DMS 273 (cell line): ENCODE measurements at regions not wholly inside any gene's neighbourhood (a gene's known extent, or its start where the extent isn't known, plus 50 kb on each side); places are given as distances from the start of the nearest gene placed in this dataset.

Experiments used
- DNase-seq: peaks from one replicate; lab custom pipeline; 2025; ENCODE audit not compliant: unreplicated experiment; lab: John Stamatoyannopoulos, UW

DNA sequence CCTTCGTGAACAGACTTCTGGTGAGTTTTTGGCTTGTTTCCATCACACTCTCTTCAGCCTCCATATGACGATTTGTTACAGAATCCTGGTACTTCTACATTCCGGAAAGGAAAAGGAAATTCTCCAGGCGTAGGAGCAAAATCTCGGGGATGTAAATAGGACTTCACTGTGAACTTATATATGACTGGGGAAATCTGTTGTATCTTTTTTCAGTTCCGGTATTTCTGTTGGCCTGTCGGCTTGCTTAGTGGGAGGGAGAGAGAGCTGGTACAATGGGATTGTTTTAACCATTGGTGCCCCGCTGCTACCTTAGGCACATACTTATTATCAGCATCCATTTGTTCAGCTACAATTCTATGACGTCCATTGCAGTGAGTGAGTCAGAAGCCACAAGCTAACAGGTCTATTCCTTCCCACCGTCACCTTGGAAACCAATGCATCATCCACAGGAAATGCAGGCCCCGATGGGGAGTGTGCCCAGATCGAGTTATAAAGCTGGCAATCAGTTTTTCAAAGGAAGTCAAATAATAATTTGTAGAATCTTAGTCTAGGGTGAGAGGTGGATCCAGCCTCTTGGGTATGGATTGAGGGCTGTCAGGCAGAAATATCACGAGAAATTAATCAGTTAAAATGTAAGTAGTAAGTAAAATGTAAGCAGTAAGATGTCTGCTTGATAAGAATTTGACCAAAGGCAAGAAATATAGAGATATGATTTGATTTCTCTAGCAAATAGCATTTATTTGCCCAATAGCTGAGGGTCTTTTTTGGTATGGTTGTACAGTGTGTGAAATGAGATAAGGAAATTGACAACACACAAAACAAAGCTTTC is 92.0 kb upstream of the MKLN1 start:
- peak; percentile 25 for DNase-seq

DNA sequence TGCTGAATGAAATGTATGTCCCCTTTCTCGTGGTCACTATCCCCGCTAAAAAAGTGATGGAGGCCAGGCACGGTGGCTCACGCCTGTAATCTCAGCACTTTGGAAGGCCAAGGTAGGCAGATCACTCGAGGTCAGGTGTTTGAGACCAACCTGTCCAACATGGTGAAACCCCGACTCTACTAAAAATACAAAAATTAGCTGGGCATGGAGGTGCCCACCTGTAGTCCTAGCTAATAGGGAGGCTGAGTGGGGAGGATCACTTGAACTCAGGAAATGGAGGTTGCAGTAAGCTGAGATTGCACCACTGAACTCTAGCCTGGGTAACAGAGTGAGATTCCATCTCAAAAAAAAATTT is 91.4 kb upstream of the MKLN1 start:
- DNase-seq = no peak

DNA sequence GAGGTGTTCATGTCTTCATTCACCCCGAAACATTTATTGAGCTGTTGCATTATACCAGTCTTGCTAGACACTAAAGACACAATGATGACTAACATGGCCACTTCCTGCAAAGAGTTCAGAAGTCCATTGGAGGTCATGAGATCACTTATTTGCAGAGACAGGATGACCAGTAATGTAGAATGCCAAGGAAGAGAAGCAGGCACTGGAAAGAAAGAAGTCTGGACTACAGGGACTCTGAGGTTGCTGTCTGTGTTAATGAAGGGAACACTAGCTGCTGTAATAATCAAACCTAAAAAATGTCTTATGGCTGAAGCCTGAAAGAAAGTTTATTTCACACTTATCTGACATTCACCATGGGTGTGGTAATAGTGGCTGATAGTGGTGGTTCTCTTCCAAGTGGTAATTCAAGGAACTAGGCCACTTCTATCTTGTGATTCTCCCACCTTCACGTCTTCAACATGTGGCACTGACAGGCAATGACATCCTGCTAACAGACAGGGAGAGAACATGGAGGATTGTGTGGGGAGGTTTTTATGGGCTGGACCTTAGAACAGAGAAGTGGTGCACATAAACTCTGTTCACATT is 89.2 kb upstream of the MKLN1 start:
- no peak for DNase-seq

DNA sequence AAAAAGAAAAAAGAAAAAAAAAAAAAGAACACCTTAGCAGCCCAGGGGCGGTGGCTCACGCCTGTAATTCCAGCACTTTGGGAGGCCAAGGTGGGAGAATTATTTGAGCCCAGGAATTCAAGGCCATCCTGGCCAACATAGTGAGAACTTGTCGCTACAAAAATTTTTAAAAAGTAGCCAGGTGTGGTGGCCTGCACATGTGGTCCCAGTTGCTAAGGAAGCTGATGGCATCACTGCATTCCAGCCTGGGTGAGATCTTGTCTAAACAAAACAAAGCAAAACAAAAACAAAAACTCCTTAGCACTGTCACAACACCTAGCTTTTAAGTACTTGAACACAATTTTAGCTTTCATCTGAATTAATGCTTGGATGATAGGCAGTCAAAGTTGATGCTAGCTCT is 86.3 kb upstream of the MKLN1 start:
- DNase-seq = no peak

DNA sequence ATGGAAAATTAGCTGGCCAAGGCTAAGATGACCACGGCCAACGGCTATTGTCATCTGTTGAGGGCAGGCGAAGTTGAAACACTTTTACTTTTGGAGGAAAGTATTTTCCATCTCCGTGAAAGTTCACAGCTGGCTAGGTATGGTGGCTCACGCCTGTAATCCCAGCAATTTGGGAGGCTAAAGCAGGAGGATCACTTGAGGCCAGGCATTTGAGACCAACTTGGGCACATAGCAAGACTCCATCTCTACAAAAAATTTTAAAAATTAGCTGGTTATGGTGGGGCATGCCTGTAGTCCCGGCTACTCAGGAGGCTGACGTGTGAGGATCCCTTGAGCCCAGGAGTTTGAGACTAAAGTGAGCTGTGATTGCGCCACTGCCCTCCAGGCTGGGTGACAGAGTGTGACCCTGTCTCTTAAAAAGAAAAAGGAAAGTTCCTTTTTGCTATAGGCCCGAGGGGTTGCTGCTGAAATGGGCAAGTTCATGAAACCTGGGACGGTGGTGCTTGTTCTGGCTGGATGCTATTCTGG is 85.5 kb upstream of the MKLN1 start:
- no peak for DNase-seq

DNA sequence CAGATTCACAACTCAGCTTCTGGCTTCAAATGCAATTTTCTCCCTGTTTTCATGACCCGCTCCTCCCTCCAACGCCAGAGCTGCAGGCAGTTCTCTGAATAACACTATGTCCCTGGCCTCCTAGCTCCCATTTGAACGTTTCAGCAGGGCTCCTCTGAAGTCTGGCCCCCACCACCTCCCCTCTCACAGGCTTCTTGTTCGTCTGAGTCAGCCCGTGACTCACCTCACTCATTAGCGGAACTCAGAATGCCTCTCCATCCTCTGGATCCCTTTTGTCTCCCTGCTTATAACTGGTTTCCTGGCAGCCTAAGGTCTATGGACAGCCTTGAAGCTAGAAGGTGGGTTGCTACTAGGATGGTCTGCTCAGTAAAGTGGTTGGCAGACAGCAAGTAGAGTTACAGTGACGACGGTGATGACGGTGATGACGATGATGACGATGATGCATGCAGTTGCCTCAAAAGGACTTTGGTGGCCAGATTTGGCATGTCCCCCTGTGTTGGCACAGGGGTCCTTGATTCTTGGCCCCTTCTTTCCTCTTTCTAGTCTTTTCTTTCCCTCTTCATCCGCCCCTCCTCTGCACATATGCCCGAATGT is 83.3 kb upstream of the MKLN1 start:
- DNase-seq = no peak

DNA sequence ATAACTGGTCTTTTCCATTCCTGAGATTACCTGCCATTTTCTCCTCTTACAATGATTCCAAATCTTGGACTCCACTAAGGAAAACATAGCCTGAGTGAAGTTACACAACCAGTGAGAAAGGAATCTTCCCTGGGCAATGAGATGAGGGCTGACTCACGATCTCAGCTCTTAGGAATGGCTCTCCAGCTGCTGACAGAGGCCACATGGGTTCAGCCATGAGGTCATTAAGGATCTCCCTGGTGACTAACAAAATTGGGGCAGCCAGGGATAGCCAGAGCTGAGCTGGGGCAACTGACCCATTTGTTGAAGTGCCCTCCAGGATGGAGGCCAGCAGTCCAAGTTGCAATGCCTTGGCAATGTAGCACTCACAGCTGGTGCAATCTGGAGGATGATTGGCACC is 78.7 kb upstream of the MKLN1 start:
- peak; percentile 24 for DNase-seq

DNA sequence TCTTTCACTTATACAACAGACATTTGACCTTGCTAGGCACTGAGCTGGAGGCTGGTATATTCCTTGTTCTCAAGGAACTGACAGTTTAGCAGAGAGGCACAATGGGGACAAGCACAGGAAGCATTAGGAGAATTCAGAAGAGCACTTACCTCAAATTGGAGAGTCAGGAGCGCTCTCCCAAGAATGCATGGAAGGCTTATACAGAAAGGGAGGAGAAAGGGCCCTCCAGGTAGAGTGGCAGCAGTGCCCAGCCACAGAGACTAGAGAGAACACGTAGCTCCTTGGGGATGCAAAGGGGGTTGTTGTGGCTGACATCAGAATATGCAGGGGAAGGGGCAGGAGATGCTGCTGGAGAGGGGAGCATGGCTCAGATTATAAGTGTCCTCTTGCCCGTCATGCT is 78.2 kb upstream of the MKLN1 start:
- DNase-seq = no peak

DNA sequence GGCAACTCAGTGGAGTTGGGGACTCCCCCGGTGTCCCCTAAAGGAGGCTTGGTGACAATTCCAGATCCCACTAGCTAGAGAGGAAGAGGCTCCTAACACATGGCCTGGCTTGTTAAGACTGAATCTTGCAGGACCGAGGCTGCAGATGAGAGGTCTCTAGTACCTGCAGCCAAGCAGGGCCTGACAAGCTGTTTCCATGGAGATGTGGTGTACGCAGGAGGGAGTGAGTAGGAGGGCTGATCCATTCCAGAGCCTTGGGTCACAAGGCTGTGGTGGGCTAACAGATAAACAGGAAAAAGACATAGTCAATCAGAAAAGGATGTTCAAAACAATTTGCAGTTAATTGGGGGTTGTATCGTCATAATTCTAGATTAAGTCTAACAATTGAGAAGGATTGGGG is 77.3 kb upstream of the MKLN1 start:
- DNase-seq = no peak

DNA sequence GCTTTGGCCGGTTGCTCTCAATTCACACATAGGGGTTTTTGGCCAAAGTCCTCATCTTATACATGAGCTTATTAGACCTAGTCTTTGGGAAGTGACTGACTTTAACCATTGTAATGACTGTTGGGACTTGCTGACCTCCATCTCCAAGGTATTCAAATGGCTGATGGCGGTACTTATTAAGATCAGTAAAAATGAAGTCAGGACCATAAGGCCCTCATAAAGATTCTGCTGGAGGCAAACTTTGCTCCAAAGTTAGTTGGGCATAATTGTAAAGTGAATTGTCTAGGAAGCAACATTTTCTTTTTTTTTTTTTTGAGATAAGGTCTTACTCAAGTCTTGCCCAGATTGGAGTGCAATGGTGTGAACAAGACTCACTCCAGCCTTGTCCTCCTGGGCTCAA is 76.3 kb upstream of the MKLN1 start:
- no peak for DNase-seq

DNA sequence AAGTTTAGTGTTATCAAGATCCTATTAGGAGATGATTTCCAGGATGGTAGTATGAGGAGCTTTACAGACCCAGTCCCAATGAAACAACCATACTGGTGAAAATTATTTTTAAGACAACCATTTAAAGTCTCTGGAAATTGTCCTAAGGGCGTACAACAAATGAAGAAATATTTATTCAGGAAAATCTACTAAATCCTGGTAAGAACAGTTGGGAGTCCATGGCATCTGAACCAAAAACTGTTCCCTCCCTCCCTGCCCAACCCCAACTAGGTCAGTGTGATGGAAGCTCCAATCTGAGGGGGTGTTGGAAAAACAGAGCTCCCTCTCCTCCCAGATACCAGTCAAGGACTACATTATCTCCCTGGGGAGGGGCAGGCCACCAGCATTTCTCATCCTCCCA is 74.7 kb upstream of the MKLN1 start:
- no peak for DNase-seq

DNA sequence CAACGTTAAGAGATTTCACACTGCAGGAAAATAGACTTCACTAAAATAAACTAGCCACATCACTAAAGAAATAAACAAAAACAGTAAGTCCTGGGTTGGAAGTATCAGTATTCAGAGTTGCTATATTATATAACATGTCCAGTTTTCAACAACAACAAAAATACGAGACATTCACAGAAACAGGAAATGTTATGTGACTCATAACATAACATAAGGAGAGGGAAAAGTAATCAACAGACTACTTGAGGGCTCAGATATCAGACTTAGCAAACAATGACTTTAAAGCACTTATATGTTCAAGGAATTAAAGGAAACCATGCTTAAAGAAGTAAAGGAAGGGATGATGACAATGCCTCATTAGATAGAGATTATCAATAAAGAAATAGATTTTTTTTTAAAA is 73.5 kb upstream of the MKLN1 start:
- no peak for DNase-seq

DNA sequence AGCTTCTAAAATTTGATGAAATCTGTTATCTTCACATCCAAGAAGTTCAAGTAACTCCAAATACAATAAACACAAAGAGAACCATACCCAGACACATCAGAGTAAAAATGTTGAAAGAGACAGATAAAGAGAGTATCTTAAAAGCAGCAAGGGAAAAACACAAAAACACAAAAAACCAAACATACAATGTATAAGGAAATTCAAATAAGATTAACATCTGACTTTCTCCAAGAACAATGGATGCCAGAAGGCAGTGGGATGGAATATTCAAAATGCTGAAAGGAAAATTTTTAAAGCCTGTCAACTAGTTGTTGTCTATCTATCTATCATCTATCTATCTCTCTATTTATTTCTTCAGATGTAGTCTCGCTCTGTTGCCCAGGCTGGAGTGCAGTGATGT is 72.4 kb upstream of the MKLN1 start:
- peak; percentile 13 for DNase-seq

DNA sequence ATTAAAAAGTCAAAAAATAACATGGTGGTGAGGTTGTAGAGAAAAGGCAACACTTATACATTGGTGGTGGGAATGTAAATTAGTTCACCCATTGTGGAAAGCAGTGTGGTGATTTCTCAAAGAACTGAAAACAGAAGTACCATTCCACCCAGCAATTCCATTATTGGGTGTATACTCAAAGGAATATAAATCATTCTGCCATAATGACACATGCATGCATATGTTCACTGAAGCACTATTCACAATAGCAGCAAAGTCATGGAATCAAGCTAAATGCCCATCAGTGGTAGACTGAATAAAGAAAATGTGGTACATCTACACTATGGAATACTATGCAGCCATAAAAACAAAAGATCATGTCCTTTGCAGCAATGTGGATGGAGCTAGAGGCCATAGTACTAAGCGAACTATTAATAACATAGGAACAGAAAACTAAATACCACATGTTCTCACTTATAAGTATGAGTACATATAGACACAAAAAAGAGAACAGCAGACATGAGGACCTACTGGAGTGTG is 66.1 kb upstream of the MKLN1 start:
- no peak for DNase-seq

DNA sequence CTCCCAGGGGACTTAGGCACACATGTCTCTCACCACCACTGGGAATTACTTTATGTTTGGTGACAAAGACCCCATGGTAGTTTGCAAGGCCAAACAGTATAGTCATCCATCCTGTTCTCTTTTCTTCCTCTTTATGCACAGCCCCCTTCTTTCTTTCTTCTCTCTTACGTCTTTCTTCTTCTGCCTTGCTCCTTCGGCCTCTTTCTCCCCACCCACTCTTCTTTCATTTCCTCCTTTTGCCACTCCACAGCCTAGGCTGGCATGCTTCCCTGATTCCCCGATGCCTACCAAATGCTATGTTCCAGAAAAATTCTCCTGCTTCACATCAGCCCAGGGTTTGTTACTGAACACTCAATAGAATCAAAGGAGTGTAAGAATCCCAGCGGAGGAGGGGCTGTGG is 62.4 kb upstream of the MKLN1 start:
- no peak for DNase-seq

DNA sequence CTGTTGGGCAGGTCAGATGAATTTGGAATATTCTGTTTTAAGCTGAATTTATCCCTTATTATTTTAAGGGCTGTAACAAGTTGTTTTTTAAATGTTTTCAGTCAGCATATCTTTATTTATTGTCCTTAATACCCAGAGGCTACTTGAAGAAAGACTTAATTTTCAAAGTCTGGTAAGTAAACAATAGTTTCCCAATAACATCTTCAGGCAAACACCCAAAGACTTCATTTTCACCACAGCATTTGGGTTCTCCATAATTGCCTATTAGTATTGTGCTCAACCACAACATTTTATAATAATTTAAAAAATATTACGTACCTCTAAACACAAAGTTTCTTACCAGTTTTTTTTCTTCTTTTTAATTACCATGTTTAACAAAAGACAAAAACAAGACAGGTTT is 60.0 kb upstream of the MKLN1 start:
- DNase-seq = no peak

DNA sequence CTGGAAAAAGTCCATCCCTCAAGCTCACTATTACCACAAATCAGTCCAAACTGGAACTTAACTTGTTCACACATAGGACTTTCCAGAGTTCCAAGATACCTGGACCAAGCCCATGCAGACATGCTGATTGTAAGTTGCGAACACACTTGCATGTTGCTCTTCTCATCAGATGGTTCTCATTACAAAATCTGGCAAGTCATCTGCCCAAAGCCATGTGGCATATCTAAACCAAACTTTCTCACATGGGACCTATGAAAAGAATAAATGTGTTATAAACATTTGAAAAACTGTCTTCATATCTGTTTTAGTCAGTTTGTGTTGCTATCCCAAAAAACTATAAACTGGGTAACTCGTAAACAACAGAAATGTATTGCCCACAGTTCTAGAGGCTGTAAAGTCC is 58.8 kb upstream of the MKLN1 start:
- no peak for DNase-seq

DNA sequence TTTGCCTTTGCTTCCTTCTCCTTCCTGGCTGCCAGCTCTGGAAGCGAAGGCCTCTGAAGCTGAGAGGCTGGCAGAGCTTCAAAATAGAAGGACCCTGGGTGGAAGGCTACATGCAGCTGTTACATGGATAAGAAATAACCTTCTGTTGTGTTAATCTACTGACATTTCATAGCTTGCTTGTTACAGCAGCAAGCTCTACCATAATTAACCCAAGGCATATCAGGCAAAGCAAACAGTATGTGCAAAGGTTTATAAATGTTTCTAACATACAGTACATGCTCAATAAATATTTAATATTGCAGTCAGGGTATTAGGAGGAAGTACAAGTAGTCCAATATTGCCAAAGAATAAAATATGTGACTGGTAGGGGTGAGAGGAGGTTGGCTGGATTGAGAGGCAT is 55.6 kb upstream of the MKLN1 start:
- no peak for DNase-seq

DNA sequence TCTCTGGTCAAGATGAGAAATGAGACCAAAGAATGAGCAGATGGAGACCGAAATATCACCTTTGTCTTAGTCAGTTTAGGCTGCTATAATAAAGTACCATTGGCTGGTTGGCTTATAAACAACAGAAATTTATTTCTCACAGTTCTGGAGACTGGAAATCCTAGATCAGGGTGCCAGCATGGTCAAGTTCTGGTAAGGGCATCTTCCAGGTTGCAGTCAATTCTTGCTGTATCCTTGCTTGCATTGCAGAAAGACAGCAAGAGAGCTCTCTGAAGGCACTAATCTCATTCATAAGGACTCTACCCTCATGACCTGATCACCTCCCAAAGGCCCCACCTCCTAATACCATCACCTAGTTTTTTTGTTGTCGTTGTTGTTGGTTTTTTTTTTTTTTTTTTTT is 52.7 kb upstream of the MKLN1 start:
- no peak for DNase-seq

DNA sequence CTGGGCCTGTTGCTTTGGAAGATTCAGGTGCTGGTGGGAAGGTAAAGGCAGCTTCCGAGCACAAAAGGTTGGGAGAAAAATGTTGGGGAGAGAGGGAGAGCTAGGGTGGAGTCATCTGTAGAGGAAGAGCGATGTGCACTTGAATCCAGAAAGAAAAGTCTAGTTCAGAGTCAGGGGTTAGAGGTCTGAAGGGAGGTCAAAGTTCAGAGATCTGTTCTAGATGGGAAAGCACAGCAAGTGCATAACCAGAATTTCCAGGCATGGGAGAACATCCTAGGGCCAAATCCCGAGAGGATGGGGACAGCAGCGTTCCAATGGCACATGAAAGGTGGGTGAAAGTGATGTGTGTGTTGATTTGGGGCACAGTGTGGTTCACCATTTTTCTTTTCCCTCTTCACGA is 51.5 kb upstream of the MKLN1 start:
- no peak for DNase-seq

DNA sequence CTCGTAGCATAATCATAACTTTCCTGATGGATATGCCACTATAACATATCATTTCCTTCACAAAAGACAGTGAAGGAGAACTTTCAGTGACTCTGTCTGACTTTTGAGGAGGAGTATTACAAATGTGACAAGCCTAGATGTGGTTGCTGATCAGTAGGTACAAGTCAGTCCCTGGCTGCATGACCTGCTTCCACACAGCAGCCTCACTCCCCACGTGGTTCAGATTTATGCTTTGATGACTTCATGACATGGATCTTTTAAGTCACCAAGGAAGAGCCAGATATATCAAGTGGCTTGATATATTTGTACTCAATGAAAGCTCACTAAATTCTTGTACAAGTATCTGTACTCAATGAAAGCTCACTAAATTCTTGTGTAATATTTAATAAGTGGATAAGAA is 50.9 kb upstream of the MKLN1 start:
- no peak for DNase-seq
